ENCODE measurements at regions not wholly inside any gene's neighbourhood (a gene's known extent, or its start where the extent isn't known, plus 50 kb on each side); places are given as distances from the start of the nearest gene placed in this dataset.

- Histone ChIP-seq H3K27me3 (ENCODE audit: insufficient read depth, low read length) (no peaks in the 10 kb centered on the region), H3K4me2 (ENCODE audit: low read length) (no peak overlapping the region)
Observed at GRCh38 chr3:18510947-18511346, 85.8 kb upstream of the SATB1 start.

DNA sequence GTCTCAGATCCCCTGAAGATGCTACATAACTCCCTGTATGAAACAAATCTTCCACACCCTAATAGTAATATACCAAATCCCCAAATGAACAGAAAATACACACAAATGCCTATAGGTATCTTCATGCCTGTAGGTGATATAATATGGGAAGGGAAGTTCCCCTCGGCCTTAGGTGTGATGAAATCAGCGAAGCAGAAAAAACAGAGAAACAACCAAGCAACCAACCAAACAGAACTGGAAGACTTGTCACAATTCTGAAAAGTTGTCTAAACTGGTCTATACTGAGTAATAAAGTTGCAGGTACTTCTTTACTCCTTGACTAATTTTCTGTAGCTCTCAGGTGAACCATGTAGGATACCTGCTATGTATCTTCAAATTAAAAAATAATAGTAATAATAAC lies 82.2 kb upstream of the SATB1 start:
- no peaks in the 10 kb centered on the region for H3K27me3 ChIP-seq (ENCODE audit: insufficient read depth, low read length)
- H4K20me1 ChIP-seq (ENCODE audit: insufficient read depth, low read length), result no peaks in the 10 kb centered on the region
- no peak for TF ChIP-seq EZH2 (IDR thresholded peaks at IDR 0.05; ENCODE audit: borderline replicate concordance, low read length)
- TF ChIP-seq, protein P1, sequence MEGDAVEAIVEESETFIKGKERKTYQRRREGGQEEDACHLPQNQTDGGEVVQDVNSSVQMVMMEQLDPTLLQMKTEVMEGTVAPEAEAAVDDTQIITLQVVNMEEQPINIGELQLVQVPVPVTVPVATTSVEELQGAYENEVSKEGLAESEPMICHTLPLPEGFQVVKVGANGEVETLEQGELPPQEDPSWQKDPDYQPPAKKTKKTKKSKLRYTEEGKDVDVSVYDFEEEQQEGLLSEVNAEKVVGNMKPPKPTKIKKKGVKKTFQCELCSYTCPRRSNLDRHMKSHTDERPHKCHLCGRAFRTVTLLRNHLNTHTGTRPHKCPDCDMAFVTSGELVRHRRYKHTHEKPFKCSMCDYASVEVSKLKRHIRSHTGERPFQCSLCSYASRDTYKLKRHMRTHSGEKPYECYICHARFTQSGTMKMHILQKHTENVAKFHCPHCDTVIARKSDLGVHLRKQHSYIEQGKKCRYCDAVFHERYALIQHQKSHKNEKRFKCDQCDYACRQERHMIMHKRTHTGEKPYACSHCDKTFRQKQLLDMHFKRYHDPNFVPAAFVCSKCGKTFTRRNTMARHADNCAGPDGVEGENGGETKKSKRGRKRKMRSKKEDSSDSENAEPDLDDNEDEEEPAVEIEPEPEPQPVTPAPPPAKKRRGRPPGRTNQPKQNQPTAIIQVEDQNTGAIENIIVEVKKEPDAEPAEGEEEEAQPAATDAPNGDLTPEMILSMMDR (IDR thresholded peaks at IDR 0.05; ENCODE audit: low read length), result no peak
- H3K4me3 ChIP-seq (ENCODE audit: low read depth, low read length, poor library complexity, severe bottlenecking), result no peak overlapping the region
- no peaks in the 10 kb centered on the region for H3K79me2 ChIP-seq (ENCODE audit: insufficient read depth, low read length)
- peak overlapping the region; percentile 14 for H3K27ac ChIP-seq (ENCODE audit: low read depth, low read length, poor library complexity, severe bottlenecking)
- no peaks in the 10 kb centered on the region for H3K9me3 ChIP-seq (ENCODE audit: low read length)
- H2AFZ ChIP-seq (ENCODE audit: low read length), result no peak overlapping the region
- H3K9me2 ChIP-seq (ENCODE audit: low read depth, low read length), result no peaks in the 10 kb centered on the region
- peaks cover 34% of the 10 kb centered on the region for H3K4me1 ChIP-seq (ENCODE audit: insufficient read depth, low read length, severe bottlenecking)
- peak overlapping the region; percentile 19; the same call in 1 of the 2 replicates for H3K4me2 ChIP-seq (ENCODE audit: low read length)
- no peaks in the 10 kb centered on the region for H3F3A ChIP-seq (ENCODE audit: insufficient read depth, low read length)
- no peak overlapping the region for H3K9ac ChIP-seq (ENCODE audit: low read length)
- H3K36me3 ChIP-seq (ENCODE audit: insufficient read depth, low read length), result no peaks in the 10 kb centered on the region

More at GRCh38 chr3:18510947-18511346, 85.8 kb upstream of the SATB1 start:
- Histone ChIP-seq H3K79me2 (ENCODE audit: insufficient read depth, low read length) (no peaks in the 10 kb centered on the region), H3K9me3 (ENCODE audit: low read length) (no peaks in the 10 kb centered on the region), H4K20me1 (ENCODE audit: insufficient read depth, low read length) (no peaks in the 10 kb centered on the region), H2AFZ (ENCODE audit: low read length) (no peak overlapping the region), H3K27ac (ENCODE audit: low read depth, low read length, poor library complexity, severe bottlenecking) (no peak overlapping the region), H3F3A (ENCODE audit: insufficient read depth, low read length) (no peaks in the 10 kb centered on the region), H3K4me1 (ENCODE audit: insufficient read depth, low read length, severe bottlenecking) (peaks cover 43% of the 10 kb centered on the region), H3K9ac (ENCODE audit: low read length) (no peak overlapping the region), H3K4me3 (ENCODE audit: low read depth, low read length, poor library complexity, severe bottlenecking) (no peak overlapping the region), H3K9me2 (ENCODE audit: low read depth, low read length) (no peaks in the 10 kb centered on the region), H3K36me3 (ENCODE audit: insufficient read depth, low read length) (no peaks in the 10 kb centered on the region)
- TF ChIP-seq, protein P1 (IDR thresholded peaks at IDR 0.05; ENCODE audit: low read length), result no peak
- no peak for TF ChIP-seq EZH2 (IDR thresholded peaks at IDR 0.05; ENCODE audit: borderline replicate concordance, low read length)

- Histone ChIP-seq H3K9me2 (ENCODE audit: low read depth, low read length) (no peaks in the 10 kb centered on the region), H3K79me2 (ENCODE audit: insufficient read depth, low read length) (no peaks in the 10 kb centered on the region), H3K9me3 (ENCODE audit: low read length) (no peaks in the 10 kb centered on the region), H3K4me3 (ENCODE audit: low read depth, low read length, poor library complexity, severe bottlenecking) (no peak overlapping the region), H3K4me2 (ENCODE audit: low read length) (no peak overlapping the region), H3K4me1 (ENCODE audit: insufficient read depth, low read length, severe bottlenecking) (peaks cover 34% of the 10 kb centered on the region), H3F3A (ENCODE audit: insufficient read depth, low read length) (no peaks in the 10 kb centered on the region), H2AFZ (ENCODE audit: low read length) (no peak overlapping the region), H3K36me3 (ENCODE audit: insufficient read depth, low read length) (no peaks in the 10 kb centered on the region), H4K20me1 (ENCODE audit: insufficient read depth, low read length) (no peaks in the 10 kb centered on the region), H3K27ac (ENCODE audit: low read depth, low read length, poor library complexity, severe bottlenecking) (no peak overlapping the region), H3K9ac (ENCODE audit: low read length) (no peak overlapping the region), H3K27me3 (ENCODE audit: insufficient read depth, low read length) (no peaks in the 10 kb centered on the region)
- TF ChIP-seq, protein P1 (IDR thresholded peaks at IDR 0.05; ENCODE audit: low read length), result no peak
- TF ChIP-seq EZH2 (IDR thresholded peaks at IDR 0.05; ENCODE audit: borderline replicate concordance, low read length), result no peak
Observed at GRCh38 chr3:18505056-18505455, 79.9 kb upstream of the SATB1 start.
